Fibroblast of skin of left quadriceps (primary cell): ENCODE measurements at regions not wholly inside any gene's neighbourhood (a gene's known extent, or its start where the extent isn't known, plus 50 kb on each side); places are given as distances from the start of the nearest gene placed in this dataset.

Experiments used
- DNase-seq, 2 experiments: peaks; one replicate each; pipeline ENCODE4 v3.0.0-alpha.2; 2013; ENCODE audit warnings: low read depth in 2 of 2

DNA sequence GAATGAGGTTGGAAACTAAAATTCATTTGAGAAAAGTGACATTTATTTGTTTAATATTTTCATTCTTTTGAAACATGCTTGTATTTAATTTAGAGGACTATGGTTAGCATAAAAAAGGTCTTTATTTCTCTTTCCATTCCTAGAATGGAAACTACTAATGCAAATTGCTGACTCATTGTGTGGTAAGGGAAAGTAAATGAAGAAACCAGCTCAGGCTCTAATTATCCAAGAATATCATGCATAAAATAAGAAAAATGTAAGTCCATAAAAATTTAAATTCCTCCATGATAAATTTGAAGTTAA is 777.0 kb upstream of the SLITRK1 start:
- DNase-seq: no peak

DNA sequence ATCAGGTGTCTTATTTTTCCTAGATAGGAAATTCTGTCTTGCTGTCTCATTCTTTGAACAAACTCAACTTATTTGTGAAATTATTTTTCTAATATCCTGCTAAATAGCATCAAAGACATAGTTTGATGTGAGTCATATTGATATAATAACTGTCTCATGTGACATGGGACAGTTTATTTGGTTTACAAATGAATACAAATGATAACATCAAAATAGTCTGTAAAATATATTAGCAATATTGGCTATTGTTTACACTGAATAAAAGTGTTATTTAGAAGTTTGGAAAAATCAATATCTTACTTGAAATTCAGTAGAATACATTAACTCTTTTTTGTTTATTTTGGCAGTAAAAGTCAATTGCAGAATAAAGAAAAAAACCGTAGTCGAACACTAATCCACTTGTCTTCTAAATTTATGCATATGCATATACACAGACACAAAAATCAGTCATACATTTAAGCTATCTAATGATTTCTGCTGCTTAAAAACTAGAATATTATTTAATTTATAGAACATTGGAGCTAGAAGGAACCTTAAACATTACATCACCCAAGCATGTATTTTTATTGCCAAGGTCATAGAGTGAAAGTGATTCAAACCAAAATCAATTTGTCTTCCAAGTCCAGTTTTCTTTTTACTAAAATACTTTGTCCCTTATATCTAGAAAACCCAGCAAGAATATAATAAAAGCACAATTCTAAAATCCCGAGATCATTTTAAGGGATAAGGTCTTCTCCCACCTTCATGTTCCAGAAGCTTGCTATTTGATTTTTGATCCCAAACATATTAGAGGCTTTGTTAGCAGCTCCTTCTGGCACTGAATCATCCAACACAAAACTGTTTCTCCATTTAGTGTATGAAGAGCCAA is 776.5 kb upstream of the SLITRK1 start:
- DNase-seq: no peak

DNA sequence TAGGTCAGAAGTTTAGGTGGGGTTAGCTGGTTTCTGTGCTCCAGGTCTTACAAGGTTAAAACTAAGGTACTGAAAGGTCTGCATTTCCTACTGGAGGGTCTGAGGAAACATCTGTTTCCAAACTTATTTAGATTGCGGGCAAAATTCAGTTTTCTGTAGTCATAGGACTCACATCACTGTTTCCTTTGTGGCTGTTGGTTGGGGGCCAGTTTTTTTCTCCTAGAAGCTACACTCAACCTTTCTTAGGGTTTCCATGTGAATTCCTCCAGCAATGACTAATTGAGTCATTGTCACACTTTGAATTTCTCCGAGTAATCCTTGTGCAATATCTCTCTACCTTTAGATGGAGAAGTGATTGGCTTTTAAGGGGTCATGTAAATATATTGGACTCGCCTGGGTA is 773.4 kb upstream of the SLITRK1 start:
- DNase-seq: no peak

DNA sequence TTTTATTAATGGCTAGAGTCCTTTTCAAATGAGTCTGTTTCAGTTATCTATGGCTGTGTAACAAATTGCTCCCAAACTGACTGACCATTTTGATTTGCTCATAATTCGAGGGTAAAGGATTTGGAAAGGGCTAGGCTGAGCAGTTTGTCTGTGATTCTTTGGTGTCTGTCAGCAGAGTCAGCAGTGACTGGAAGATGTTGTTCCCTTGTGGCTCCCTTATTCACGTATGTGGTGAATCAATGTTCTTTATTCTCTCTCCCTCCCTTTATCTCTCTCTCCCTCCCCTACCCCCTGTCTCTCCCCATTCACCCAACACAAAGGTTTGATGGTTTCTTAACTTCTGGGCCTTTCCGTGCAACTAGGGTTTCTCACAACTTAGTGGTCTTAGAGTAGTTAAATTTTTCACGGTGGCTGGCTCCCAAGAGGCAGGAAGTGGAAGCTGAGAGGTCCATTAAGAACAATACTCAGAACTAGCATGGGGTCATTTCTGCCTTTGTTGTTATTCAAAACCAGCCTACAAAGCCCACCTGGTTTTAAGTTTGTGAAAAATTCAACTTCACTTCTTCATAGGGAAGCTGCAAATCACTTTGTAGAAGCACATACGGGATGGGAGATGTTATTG is 772.5 kb upstream of the SLITRK1 start:
- DNase-seq: no peak

DNA sequence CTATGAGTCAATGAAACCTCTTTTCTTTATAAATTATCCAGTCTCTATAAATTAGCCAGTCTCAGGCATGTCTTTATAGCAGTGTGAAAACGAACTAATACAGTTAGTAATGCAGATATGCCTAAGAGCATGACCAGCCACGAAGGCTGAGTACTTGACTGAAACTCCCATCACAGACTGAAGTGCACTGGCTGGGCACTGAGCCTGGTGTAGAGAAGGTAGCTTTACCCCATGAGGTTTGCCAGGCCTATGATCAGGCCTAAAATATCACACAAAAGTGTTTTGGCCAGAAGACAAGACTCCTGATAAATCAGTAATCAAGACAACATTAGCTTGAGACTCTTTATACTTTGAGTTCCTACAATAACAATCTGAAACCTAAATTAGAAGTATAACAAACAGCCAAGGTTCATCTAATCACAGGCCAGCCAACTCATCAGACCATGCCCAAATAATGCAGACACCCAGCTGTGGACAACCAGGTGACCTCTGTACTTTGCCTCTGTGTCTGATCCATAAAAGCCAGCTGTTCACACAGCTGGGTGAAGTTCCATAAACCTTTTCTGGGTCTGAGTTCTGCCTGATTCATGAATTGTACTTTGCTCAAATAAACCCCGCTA is 771.8 kb upstream of the SLITRK1 start:
- no peak for DNase-seq

DNA sequence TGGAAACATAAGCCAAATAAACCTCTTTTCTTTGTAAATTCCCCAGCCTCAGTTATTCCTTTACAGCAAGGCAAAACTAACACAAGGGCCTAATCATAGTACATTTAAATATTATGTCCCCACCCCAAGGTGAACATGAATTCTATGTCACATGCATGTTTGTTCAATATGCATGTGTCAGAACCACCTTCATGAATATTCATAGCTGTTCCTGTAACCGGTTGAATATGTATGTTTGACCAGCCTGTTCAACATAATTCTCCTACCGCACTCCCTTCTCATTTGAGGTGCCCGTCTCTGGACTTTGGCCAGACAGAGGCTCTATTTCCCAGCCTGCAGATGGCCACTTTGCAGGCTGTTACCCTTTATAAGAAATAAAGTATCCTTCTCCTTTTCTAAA is 769.4 kb upstream of the SLITRK1 start:
- no peak for DNase-seq

DNA sequence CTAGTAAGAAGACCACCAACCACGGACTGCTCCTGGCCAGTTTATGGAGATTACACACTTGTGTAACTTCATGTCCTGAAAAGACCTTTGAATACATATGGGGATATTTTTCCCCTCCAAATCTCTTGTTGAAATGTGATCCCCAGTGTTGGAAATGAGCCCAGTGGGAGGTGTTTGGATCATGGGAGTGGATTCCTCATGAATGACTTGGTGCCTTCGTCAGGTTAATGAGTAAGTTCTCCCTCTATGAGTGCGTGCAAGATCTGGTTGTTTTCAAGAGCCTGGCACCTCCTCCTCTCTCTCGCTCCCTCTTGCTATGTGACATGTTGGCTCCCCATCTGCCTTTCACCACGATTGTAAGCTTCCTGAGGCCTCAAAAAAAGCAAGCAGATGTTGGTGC is 769.0 kb upstream of the SLITRK1 start:
- DNase-seq: peak; percentile 71 to 77

DNA sequence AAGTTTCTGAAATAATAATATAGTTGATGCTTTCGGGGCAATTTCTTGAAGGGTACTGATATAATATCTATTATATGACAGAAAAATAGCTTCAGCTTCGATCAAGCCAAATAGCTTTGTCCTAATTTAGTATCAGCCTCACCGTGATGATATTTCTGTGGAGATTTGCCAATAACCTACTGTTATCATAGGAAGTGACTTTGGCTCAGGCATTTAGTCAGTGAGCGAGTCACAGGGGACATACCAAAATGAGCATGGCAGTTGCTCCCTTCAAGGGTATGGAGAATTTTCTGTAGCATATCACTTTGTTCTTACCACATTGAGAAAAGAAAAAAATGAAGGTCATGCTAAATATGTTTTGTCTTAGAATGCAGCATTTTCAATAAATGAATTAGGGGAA is 767.6 kb upstream of the SLITRK1 start:
- no peak for DNase-seq

DNA sequence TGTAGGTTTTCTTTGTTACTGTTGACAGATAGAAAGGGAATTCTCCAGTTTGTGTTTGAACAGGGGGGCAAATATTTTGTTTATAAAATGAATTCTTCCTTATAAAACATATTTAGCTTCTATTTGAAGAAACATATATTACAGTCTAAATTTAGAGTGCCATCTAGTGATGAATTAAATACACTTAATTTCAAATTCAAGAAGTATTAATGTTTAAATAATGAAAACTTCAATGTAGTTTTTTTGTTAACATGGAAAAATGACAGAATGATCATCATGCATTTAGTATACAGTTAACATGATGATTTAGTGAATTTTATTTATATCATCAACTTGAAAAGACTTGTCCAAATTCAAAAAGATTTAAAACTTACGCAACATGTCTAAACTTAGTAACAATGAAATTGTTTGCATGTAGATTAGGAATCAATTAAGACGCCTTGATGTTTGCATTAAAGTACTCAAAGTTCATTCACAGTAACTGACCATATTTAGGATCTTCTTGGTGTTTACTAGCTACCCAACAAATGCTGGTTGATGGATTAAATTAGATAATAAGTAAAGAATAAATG is 765.9 kb upstream of the SLITRK1 start:
- no peak for DNase-seq

DNA sequence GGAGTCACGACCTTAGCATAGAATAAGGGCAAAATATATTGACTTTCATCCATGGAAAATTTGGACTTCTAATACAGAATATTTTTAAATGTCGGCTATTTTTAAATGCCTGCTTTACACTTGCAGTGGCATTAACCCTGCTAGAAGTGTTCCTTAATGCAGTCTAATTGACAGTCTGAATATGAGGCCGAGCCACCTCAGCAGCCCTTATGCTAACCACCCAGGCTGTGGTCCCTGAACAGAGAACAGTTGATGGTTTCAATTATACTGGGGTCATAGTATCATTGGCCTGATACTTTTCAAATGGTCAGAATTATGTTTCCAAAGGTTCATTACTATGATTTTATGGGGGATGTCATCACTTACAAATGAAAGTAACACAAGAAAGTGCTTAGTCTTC is 764.7 kb upstream of the SLITRK1 start:
- no peak for DNase-seq

DNA sequence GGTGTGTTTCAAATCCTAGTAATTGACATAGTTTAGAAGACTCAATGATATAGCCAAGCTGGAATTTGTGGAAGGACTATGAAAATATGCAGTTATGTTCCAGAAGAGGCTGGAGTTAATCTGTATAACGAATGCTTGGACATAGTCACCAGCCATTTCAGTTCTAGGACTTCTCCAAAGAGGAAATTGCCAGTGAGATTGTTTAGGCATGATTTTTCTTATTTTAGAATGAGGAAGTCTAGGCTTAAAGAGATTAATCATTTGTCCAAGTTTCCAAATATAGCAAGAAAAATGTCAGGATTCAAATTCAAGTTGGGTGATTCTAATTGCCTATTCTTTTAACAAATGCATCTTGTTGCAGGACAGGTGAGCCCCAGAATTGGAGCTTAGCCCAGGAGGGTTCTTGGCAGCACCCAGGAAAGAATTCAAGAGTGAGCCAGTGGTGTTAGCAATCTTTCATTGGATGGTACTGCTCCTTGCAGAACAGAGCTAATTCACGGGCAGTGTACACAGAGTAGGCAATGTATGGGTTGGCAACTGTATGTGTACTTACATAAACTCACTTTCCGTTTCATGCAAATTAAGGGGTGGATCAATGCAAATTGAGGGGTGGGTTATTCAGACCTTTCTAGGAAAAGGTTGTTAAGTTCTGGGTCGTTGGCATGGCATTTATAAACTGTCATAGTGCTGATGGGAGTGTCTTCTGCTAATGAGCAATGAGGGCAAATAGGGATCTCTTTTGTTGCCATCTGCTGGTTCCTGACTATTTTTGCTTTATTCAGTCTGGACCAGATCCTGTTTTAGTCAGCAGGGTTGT is 763.1 kb upstream of the SLITRK1 start:
- peak; percentile 72 to 77 for DNase-seq

DNA sequence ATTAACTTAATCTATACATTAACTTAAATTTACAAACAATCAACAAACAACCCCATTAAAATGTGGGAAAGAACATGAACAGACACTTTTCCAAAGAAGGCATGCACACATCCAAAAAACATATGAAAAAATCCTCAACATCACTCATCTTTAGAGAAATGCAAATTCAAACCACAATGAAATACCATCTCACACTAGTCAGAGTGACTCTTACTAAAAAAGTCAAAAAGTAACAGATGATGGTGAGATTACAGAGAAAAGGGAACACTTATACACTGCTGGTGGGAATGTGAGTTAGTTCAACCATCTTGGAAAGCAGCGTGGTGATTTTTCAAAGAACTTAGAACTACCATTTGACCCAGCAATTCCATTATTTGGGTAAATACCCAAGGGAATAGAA is 759.2 kb upstream of the SLITRK1 start:
- peak in 1 of 2 experiments; percentile 23 for DNase-seq

DNA sequence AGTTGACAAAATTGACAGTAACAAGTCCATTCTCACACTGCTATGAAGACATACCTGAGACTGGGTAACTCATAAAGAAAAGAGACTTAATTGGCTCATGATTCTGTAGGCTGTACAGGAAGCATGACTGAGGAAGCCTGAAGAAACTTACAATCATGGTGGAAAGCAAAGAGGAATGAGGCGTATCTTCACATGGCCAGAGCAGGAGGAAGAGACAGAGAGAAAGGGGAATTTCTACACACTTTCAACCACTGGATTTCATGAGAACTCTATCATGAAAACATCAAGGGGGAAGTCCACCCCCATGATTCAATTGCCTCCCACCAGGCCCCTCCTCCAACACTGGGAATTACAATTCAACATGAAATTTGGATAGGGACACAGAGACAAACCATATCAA is 758.4 kb upstream of the SLITRK1 start:
- DNase-seq: no peak

DNA sequence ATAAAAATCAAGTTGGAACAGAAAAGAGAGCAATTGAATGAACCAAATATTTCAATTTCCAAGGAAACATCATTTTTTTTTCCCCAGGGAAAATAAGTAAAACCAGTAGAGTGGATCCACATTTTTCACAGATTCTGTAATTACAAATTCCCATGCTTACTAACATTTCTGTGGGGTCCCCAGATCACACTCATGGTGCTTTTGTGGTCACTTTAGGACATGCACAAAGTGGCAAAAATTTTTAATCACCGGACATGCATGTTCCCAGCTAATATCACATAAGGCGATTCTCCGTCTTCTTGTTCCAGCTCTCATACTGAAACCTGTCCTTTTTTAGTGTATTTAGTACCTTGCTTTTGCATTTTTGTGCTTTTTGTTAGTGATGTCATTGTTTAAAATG is 748.2 kb upstream of the SLITRK1 start:
- no peak for DNase-seq

DNA sequence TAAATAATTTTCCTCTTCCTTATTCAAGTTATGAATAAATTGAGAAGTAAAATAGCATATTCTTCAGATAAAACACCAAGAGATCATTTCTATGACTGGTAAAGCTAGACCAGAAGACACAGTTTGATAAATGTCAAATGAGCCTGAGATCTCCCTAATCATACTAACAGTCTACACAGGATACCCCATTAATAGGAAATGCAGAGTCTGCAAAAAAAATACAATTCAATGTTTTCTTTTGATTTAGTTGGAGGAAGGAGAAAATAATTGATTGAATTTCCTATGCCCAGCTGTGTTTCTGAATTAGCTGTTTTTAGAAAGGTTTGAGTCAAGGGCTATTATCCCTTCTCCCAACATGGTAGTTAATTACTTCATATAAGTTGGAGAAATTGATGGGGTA is 734.6 kb upstream of the SLITRK1 start:
- DNase-seq: no peak

DNA sequence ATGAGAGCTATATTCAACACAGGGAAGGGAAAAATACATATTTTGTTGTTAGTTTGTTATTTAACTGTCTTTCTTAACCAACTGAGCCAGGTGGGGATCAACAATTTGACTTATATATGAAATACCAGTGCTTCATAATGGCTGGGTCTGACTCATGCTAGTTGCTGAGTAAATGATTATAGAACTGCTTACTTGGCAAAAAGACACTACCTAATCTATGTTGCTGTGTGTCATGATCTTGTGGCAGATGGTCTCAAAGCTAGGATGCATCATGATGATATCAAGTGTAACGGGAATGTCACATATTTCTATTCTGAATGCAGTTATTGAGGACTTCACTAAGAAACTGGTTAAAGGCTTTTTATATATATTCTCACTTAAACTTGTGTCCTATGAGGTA is 727.4 kb upstream of the SLITRK1 start:
- peak in 1 of 2 experiments; percentile 17 for DNase-seq

DNA sequence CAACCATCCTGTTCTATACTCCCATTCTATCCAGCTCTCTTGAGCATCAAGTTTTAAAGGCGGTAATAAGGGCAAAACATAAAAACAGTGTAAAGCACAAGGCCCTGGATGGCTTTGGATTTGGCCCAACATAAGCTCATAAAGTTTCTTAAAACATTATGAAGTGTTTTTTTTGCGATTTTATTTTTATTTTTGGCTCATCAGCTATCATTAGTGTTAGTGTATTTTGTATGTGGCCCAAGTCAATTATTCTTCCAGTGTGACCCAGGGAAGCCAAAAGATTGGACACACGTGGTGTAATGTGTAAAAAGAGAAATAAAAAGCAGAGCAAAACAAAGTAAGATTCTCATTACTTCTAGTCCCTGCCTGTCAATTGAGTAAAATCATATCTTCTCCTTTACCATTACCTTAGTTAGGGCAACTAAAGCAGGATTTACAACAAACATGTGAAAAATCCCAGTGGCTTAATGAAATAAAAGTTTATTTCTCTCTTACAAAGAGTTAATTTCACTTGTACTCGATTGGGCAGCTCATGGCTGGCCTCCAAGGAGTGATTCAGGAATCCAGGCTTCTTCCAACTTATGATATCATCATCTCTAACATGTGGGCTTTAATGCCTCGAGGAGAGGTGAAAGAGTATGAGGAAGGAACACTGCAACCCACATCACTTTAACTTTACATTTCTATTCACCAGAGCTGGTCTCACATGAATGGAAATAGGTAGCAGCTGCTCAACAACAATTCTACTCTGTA is 725.2 kb upstream of the SLITRK1 start:
- peak; percentile 60 to 66 for DNase-seq

DNA sequence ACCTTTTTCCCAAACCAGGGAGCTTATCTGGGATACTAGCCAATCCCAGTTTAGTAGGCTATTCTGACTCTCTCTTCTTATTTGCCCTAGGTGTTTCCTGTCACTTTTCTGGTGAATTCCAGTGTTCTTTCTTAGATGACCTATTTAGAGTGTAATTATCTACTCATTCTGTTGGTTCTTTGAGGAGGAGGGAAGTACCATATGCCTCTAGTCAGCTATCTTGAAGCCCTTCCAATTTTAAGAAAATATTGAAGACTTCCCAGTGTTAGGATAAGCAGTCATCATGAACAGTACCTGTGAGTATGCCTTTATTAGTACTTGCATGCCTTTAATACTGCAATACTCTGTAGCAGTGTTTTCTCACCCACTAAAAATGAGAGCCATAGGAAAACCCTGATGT is 724.3 kb upstream of the SLITRK1 start:
- no peak for DNase-seq

DNA sequence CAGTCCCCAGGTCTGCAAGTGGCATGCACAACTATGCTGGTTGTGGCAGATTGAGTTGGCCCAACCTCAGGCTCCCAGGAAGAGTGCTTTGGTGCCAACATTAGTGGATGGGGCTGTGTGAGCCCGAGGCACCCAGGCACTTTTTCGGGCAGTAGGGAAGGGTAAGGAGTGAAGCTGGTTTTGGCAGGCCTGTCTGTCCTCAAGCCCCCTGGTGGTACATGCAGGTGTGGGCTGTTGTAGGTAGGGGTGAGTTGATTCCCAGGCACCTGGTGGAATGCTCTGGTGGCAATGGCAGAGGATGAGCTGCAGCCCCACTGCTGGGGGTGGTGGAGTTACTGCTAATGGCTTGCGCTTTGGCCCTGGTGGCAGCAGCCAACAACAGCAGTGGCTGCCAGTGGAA is 723.7 kb upstream of the SLITRK1 start:
- DNase-seq: no peak

DNA sequence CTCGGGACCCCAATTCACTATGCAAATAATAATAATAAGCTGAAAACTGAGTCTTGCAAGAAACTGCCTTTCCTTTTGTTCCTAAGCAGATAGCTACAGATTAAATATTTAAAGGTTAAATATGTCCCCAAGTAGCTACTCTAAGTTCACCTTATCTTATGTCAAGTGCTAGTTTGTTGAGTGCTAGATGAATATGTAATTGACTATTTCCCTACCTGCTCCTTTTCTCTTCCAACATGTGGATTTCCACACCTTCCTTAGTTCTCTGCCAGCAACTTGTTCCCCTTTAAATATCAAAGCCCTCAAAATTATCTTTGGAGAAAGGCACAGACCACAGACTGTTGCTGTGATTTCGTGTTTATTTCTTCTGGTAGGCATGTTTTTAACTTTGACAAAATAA is 709.2 kb upstream of the SLITRK1 start:
- no peak for DNase-seq

DNA sequence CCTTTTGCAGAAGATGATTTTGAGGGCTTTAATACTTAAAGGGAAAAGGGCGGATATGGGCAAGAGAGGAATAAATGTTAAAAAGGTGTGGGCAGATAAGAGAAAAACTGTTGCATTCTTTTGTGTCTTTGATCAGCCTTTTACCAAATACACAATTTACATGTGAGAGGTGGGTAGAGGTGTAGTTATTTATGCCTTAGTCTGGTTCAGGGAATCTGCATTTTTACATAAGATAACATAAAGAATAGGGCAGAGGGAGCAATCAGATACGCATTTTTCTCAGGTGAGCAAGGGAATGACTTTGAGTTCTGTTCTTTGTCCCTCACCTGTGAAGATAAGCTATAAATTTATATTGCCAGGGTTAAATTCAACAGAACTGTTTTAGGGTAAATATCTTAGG is 708.4 kb upstream of the SLITRK1 start:
- DNase-seq: no peak
